Activated CD8-positive, alpha-beta memory T cell treated with anti-CD3 and anti-CD28 coated beads for 4 hours (primary cell): ENCODE measurements at regions not wholly inside any gene's neighbourhood (a gene's known extent, or its start where the extent isn't known, plus 50 kb on each side); places are given as distances from the start of the nearest gene placed in this dataset.

Experiments used
- DNase-seq, 2 donors: peaks; one replicate each; pipeline ENCODE4 v3.0.0-alpha.2; 2020; ENCODE audit warnings: low read depth in 2 of 2

GRCh38 chr12:90398285-90398836 is 556.6 kb downstream of the CCER1 start:
- no peak for DNase-seq

- DNase-seq: no peak
Observed at GRCh38 chr12:90396556-90396955, 558.4 kb downstream of the CCER1 start.

GRCh38 chr12:90393652-90394051 is 561.3 kb downstream of the CCER1 start:
- DNase-seq: no peak

GRCh38 chr12:90393089-90393488 is 561.9 kb downstream of the CCER1 start:
- no peak for DNase-seq

GRCh38 chr12:90390947-90391346 is 564.0 kb downstream of the CCER1 start:
- DNase-seq: no peak

- DNase-seq: no peak
Observed at GRCh38 chr12:90368081-90368480, 586.9 kb downstream of the CCER1 start.

GRCh38 chr12:90366286-90366685 is 588.7 kb downstream of the CCER1 start:
- no peak for DNase-seq

GRCh38 chr12:90360300-90360699 is 594.7 kb downstream of the CCER1 start:
- no peak for DNase-seq

GRCh38 chr12:90355711-90356355 is 599.1 kb downstream of the CCER1 start:
- DNase-seq: no peak

- DNase-seq: no peak
Observed at GRCh38 chr12:90343966-90344365, 611.0 kb downstream of the CCER1 start.

GRCh38 chr12:90342081-90342480 is 612.9 kb downstream of the CCER1 start:
- no peak for DNase-seq

- no peak for DNase-seq
Observed at GRCh38 chr12:90339837-90340236, 615.1 kb downstream of the CCER1 start.

GRCh38 chr12:90338365-90338764 is 616.6 kb downstream of the CCER1 start:
- no peak for DNase-seq

- DNase-seq: no peak
Observed at GRCh38 chr12:90337018-90337417, 618.0 kb downstream of the CCER1 start.

GRCh38 chr12:90335566-90335965 is 619.4 kb downstream of the CCER1 start:
- no peak for DNase-seq

GRCh38 chr12:90333939-90334338 is 621.0 kb downstream of the CCER1 start:
- no peak for DNase-seq

- DNase-seq: no peak
Observed at GRCh38 chr12:90333424-90333823, 621.6 kb downstream of the CCER1 start.

- DNase-seq: no peak
Observed at GRCh38 chr12:90331821-90332220, 623.2 kb downstream of the CCER1 start.

GRCh38 chr12:90331262-90331661 is 622.6 kb upstream of the ATP2B1 start:
- no peak for DNase-seq

- DNase-seq: no peak
Observed at GRCh38 chr12:90327793-90328743, 619.4 kb upstream of the ATP2B1 start.

- DNase-seq: no peak
Observed at GRCh38 chr12:90323217-90323616, 614.6 kb upstream of the ATP2B1 start.

GRCh38 chr12:90322006-90322405 is 613.4 kb upstream of the ATP2B1 start:
- DNase-seq: no peak

- no peak for DNase-seq
Observed at GRCh38 chr12:90321369-90321768, 612.7 kb upstream of the ATP2B1 start.
